ENCODE measurements at regions not wholly inside any gene's neighbourhood (a gene's known extent, or its start where the extent isn't known, plus 50 kb on each side); places are given as distances from the start of the nearest gene placed in this dataset.

DNA sequence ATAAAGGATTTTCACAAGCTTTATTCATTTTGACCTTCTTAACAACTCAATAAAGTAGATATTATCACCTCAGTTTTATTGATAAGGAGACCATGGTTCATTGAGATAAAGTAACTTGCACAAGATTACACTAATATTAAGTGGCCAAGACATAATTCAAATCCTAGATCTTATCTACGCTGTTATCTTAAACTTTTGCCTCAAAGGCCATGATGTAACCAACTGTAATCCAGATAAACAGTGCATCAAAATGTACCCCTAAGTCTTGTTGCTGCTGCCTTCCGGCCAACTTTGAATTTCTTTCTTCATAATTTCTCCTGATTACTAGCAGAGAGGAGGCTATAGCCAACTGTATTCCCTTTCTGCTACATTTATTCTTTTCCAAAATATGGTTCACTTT is 1094.8 kb upstream of the PIK3C3 start:
- no peak overlapping the region for H3K4me2 ChIP-seq
- H3F3A ChIP-seq (replicated peaks; ENCODE audit: low read depth), result no peaks in the 10 kb centered on the region
- peaks cover 8% of the 10 kb centered on the region; the same call in 1 of the 2 replicates for H3K4me1 ChIP-seq (ENCODE audit: insufficient read depth)
- Mint-ChIP-seq H3K36me3 (ENCODE audit: low read depth) (no peaks in the 10 kb centered on the region; the same call in 2 of the 3 replicates), H3K27me3 (ENCODE audit: insufficient read depth, low read depth, poor library complexity) (peaks cover 3% of the 10 kb centered on the region), H3K4me3 (no peak overlapping the region), H3K4me1 (peaks cover 15% of the 10 kb centered on the region), H3K9me3 (no peaks in the 10 kb centered on the region; the same call in 2 of the 3 replicates), H3K27ac (no peak overlapping the region)
- ATAC-seq, result no peak
- H3K4me3 ChIP-seq, result no peak overlapping the region
- no peak overlapping the region for H2AFZ ChIP-seq
- TF ChIP-seq POLR2AphosphoS5 (IDR thresholded peaks at IDR 0.05; ENCODE audit: low read depth), result no peak
- TF ChIP-seq, protein P1, sequence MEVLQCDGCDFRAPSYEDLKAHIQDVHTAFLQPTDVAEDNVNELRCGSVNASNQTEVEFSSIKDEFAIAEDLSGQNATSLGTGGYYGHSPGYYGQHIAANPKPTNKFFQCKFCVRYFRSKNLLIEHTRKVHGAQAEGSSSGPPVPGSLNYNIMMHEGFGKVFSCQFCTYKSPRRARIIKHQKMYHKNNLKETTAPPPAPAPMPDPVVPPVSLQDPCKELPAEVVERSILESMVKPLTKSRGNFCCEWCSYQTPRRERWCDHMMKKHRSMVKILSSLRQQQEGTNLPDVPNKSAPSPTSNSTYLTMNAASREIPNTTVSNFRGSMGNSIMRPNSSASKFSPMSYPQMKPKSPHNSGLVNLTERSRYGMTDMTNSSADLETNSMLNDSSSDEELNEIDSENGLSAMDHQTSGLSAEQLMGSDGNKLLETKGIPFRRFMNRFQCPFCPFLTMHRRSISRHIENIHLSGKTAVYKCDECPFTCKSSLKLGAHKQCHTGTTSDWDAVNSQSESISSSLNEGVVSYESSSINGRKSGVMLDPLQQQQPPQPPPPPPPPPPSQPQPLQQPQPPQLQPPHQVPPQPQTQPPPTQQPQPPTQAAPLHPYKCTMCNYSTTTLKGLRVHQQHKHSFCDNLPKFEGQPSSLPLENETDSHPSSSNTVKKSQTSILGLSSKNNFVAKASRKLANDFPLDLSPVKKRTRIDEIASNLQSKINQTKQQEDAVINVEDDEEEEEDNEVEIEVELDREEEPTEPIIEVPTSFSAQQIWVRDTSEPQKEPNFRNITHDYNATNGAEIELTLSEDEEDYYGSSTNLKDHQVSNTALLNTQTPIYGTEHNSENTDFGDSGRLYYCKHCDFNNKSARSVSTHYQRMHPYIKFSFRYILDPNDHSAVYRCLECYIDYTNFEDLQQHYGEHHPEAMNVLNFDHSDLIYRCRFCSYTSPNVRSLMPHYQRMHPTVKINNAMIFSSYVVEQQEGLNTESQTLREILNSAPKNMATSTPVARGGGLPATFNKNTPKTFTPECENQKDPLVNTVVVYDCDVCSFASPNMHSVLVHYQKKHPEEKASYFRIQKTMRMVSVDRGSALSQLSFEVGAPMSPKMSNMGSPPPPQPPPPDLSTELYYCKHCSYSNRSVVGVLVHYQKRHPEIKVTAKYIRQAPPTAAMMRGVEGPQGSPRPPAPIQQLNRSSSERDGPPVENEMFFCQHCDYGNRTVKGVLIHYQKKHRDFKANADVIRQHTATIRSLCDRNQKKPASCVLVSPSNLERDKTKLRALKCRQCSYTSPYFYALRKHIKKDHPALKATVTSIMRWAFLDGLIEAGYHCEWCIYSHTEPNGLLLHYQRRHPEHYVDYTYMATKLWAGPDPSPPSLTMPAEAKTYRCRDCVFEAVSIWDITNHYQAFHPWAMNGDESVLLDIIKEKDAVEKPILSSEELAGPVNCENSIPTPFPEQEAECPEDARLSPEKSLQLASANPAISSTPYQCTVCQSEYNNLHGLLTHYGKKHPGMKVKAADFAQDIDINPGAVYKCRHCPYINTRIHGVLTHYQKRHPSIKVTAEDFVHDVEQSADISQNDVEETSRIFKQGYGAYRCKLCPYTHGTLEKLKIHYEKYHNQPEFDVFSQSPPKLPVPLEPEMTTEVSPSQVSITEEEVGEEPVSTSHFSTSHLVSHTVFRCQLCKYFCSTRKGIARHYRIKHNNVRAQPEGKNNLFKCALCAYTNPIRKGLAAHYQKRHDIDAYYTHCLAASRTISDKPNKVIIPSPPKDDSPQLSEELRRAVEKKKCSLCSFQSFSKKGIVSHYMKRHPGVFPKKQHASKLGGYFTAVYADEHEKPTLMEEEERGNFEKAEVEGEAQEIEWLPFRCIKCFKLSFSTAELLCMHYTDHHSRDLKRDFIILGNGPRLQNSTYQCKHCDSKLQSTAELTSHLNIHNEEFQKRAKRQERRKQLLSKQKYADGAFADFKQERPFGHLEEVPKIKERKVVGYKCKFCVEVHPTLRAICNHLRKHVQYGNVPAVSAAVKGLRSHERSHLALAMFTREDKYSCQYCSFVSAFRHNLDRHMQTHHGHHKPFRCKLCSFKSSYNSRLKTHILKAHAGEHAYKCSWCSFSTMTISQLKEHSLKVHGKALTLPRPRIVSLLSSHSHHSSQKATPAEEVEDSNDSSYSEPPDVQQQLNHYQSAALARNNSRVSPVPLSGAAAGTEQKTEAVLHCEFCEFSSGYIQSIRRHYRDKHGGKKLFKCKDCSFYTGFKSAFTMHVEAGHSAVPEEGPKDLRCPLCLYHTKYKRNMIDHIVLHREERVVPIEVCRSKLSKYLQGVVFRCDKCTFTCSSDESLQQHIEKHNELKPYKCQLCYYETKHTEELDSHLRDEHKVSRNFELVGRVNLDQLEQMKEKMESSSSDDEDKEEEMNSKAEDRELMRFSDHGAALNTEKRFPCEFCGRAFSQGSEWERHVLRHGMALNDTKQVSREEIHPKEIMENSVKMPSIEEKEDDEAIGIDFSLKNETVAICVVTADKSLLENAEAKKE (CRISPR knock-in tag; IDR thresholded peaks at IDR 0.05), result no peak
- TF ChIP-seq, protein P2, sequence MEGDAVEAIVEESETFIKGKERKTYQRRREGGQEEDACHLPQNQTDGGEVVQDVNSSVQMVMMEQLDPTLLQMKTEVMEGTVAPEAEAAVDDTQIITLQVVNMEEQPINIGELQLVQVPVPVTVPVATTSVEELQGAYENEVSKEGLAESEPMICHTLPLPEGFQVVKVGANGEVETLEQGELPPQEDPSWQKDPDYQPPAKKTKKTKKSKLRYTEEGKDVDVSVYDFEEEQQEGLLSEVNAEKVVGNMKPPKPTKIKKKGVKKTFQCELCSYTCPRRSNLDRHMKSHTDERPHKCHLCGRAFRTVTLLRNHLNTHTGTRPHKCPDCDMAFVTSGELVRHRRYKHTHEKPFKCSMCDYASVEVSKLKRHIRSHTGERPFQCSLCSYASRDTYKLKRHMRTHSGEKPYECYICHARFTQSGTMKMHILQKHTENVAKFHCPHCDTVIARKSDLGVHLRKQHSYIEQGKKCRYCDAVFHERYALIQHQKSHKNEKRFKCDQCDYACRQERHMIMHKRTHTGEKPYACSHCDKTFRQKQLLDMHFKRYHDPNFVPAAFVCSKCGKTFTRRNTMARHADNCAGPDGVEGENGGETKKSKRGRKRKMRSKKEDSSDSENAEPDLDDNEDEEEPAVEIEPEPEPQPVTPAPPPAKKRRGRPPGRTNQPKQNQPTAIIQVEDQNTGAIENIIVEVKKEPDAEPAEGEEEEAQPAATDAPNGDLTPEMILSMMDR (conservative IDR thresholded peaks at IDR 0.05; ENCODE audit: low read depth in 2 of 2), result no peak
- no peak for TF ChIP-seq NANOG (IDR thresholded peaks at IDR 0.05; ENCODE audit: borderline replicate concordance)
- TF ChIP-seq, protein P3, sequence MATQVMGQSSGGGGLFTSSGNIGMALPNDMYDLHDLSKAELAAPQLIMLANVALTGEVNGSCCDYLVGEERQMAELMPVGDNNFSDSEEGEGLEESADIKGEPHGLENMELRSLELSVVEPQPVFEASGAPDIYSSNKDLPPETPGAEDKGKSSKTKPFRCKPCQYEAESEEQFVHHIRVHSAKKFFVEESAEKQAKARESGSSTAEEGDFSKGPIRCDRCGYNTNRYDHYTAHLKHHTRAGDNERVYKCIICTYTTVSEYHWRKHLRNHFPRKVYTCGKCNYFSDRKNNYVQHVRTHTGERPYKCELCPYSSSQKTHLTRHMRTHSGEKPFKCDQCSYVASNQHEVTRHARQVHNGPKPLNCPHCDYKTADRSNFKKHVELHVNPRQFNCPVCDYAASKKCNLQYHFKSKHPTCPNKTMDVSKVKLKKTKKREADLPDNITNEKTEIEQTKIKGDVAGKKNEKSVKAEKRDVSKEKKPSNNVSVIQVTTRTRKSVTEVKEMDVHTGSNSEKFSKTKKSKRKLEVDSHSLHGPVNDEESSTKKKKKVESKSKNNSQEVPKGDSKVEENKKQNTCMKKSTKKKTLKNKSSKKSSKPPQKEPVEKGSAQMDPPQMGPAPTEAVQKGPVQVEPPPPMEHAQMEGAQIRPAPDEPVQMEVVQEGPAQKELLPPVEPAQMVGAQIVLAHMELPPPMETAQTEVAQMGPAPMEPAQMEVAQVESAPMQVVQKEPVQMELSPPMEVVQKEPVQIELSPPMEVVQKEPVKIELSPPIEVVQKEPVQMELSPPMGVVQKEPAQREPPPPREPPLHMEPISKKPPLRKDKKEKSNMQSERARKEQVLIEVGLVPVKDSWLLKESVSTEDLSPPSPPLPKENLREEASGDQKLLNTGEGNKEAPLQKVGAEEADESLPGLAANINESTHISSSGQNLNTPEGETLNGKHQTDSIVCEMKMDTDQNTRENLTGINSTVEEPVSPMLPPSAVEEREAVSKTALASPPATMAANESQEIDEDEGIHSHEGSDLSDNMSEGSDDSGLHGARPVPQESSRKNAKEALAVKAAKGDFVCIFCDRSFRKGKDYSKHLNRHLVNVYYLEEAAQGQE (IDR thresholded peaks at IDR 0.05; ENCODE audit: unreplicated experiment), result no peak
- TF ChIP-seq CREB1 (CRISPR knock-in tag; IDR thresholded peaks at IDR 0.05; ENCODE audit: low read depth), result no peak
- no peak for TF ChIP-seq STAT1 (IDR thresholded peaks at IDR 0.05; ENCODE audit: unreplicated experiment)
- no peak for TF ChIP-seq ZNF331 (CRISPR knock-in tag; IDR thresholded peaks at IDR 0.05; ENCODE audit: low read depth)
- TF ChIP-seq, protein P4, sequence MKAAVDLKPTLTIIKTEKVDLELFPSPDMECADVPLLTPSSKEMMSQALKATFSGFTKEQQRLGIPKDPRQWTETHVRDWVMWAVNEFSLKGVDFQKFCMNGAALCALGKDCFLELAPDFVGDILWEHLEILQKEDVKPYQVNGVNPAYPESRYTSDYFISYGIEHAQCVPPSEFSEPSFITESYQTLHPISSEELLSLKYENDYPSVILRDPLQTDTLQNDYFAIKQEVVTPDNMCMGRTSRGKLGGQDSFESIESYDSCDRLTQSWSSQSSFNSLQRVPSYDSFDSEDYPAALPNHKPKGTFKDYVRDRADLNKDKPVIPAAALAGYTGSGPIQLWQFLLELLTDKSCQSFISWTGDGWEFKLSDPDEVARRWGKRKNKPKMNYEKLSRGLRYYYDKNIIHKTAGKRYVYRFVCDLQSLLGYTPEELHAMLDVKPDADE (IDR thresholded peaks at IDR 0.05), result no peak
- no peak for TF ChIP-seq ZNF114 (CRISPR knock-in tag; IDR thresholded peaks at IDR 0.05)
- no peak for TF ChIP-seq EZH2 (IDR thresholded peaks at IDR 0.05; ENCODE audit: low read depth, unreplicated experiment)
- TF ChIP-seq JUNB (IDR thresholded peaks at IDR 0.05; ENCODE audit: unreplicated experiment), result no peak
- no peaks in the 10 kb centered on the region for H3K27me3 ChIP-seq (ENCODE audit: insufficient read depth)
- no peaks in the 10 kb centered on the region for H3K79me2 ChIP-seq (replicated peaks; ENCODE audit: insufficient read depth)
- H3K36me3 ChIP-seq (ENCODE audit: insufficient read depth), result no peaks in the 10 kb centered on the region
- H3K9me2 ChIP-seq (ENCODE audit: insufficient read depth), result no peaks in the 10 kb centered on the region; the same call in 1 of the 2 replicates
- no peak overlapping the region for H3K27ac ChIP-seq (ENCODE audit: low read depth)
- no peaks in the 10 kb centered on the region for H4K20me1 ChIP-seq (replicated peaks; ENCODE audit: insufficient read depth)
- DNase-seq (ENCODE audit: low spot score), result no peak

Data from GM23338 (cell line).